ENCODE measurements at regions not wholly inside any gene's neighbourhood (a gene's known extent, or its start where the extent isn't known, plus 50 kb on each side); places are given as distances from the start of the nearest gene placed in this dataset.

- no peak for DNase-seq
These were observed 253.8 kb downstream of the DLEU7 start for GRCh38 chr13:50589651-50590054.

- DNase-seq = no peak
These were observed 250.9 kb downstream of the DLEU7 start for GRCh38 chr13:50592412-50593155.

GRCh38 chr13:50593207-50593606 is 250.3 kb downstream of the DLEU7 start:
- no peak for DNase-seq

- no peak for DNase-seq
These were observed 249.0 kb downstream of the DLEU7 start for GRCh38 chr13:50594276-50595051.

- no peak for DNase-seq
These were observed 248.3 kb downstream of the DLEU7 start for GRCh38 chr13:50595196-50595595.

- no peak for DNase-seq
These were observed 247.3 kb downstream of the DLEU7 start for GRCh38 chr13:50596156-50596555.

- no peak for DNase-seq
These were observed 246.7 kb downstream of the DLEU7 start for GRCh38 chr13:50596776-50597203.

- no peak for DNase-seq
These were observed 245.2 kb downstream of the DLEU7 start for GRCh38 chr13:50598338-50598737.

- DNase-seq = no peak
These were observed 244.4 kb downstream of the DLEU7 start for GRCh38 chr13:50599046-50599445.

GRCh38 chr13:50599927-50600326 is 243.6 kb downstream of the DLEU7 start:
- no peak for DNase-seq

GRCh38 chr13:50608370-50608769 is 235.1 kb downstream of the DLEU7 start:
- DNase-seq = no peak

GRCh38 chr13:50609011-50609410 is 234.5 kb downstream of the DLEU7 start:
- no peak for DNase-seq

- no peak for DNase-seq
These were observed 233.3 kb downstream of the DLEU7 start for GRCh38 chr13:50610238-50610637.

- no peak for DNase-seq
These were observed 232.2 kb downstream of the DLEU7 start for GRCh38 chr13:50611117-50611781.

GRCh38 chr13:50612717-50613116 is 230.8 kb downstream of the DLEU7 start:
- no peak for DNase-seq

GRCh38 chr13:50613356-50613831 is 230.1 kb downstream of the DLEU7 start:
- DNase-seq = no peak

- DNase-seq = no peak
These were observed 228.3 kb downstream of the DLEU7 start for GRCh38 chr13:50615234-50615633.

GRCh38 chr13:50616101-50616500 is 227.4 kb downstream of the DLEU7 start:
- DNase-seq = no peak

GRCh38 chr13:50617134-50617721 is 226.3 kb downstream of the DLEU7 start:
- no peak for DNase-seq

GRCh38 chr13:50618206-50618605 is 225.3 kb downstream of the DLEU7 start:
- no peak for DNase-seq

GRCh38 chr13:50626101-50626547 is 217.4 kb downstream of the DLEU7 start:
- no peak for DNase-seq

GRCh38 chr13:50627111-50627510 is 216.4 kb downstream of the DLEU7 start:
- DNase-seq = no peak

Data from anterior cingulate cortex (tissue), 58 donors.